RPMI8226 (cell line): ENCODE measurements at regions not wholly inside any gene's neighbourhood (a gene's known extent, or its start where the extent isn't known, plus 50 kb on each side); places are given as distances from the start of the nearest gene placed in this dataset.

Experiments used
- DNase-seq: peaks from one replicate; pipeline ENCODE4 v3.0.0-alpha.2; 2015

DNA sequence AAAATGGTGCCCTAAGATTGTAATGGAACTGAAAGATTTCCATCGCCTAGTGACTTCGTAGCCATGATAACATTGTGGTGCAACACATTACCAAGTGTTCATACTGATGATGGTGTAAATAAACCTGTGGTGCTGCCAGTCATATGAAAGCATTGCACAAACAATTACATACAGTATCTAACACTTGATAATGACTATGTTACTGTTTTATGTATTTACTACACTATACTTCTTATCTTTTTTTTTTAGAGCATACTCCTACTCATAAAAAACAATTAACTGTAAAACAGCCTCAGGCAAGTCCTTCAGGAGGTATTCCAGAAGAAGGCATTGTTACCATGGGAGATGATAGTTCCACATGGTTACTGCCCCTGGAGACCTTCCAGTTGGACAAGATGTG is 152.7 kb upstream of the EDNRA start:
- DNase-seq = no peak

DNA sequence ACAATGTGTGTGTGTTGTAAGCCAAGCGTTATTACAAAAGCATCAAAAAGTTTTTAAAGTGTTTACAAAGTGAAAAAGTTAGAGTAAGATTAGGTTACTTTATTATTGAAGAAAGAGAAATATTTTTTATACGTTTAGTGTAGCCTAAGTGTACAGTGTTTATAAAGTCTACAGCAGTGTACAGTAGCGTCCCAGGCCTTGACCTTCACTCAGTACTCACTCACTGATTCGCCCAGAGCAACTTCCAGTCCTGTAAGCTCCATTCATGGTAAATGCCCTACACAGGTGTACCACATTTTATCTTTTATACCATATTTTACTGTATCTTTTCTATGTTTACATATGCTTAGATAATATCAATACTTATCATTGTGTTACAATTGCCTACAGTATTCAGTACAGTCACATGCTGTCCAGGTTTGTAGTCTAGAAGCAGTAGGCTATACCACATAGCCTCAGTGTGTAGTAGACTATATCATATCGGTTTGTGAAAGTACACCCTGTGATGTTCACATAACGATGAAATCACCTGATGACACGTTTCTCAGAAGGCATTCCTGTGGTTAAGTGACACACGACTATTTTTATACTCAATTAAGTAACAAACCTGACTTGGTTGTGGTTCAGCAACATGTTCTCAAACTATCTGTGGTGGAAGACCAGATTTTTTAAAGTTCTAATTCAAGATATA is 152.0 kb upstream of the EDNRA start:
- DNase-seq = no peak

DNA sequence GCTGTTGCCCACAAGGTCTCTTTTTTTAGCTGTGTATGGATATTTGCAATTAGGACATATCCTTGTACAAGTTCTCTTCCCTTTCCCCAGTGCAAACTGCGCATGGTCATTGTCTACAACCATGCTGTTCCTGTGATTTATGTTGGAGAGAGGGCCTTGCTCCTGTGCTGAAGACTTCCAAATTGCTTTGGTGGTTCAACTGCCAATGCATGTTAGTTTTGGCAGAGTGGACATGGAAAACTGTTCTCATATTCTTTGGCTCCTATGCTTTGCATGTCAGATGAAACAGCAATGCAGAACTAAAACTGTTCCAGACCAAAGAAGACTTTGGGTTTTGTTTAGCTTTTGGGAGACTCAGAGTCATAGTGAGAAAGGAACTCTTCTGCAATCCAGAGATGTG is 148.8 kb upstream of the EDNRA start:
- DNase-seq = no peak

DNA sequence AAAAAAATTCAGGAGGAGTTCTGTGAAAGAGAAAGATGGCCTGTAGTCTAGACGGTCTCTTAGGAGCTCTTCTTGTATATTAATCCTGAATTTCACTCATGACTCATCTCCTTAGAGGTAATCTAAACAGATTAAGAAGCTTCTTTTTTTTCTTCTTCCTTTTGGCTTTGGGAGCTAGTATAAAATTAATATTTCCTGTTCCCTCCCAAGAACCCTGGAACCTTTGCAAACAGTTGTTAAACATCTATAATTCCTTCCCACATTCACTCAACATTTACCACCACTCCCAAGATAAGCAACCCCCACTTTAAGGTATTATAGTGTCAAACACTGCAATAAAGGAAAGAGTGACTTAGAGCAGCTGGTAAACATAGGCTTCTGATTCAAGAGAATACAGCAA is 146.4 kb upstream of the EDNRA start:
- DNase-seq = no peak

DNA sequence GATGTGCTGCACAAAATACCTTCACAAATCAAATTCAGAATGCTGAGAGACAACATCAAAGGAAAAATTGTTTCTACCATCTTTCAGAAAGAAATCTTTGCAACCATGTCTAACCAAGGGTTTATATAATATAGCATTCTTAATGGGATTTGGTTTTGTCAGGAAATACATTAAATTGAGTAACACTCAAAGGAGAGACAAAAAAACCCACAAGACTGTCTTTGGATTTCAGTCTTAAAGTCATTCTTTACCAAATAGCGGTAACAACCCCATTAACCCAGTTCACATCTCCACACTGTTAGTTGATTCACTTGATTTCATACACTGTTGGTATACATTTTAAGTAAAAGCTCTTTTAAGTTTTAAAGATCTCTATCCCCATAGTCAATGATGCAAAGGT is 145.7 kb upstream of the EDNRA start:
- no peak for DNase-seq

DNA sequence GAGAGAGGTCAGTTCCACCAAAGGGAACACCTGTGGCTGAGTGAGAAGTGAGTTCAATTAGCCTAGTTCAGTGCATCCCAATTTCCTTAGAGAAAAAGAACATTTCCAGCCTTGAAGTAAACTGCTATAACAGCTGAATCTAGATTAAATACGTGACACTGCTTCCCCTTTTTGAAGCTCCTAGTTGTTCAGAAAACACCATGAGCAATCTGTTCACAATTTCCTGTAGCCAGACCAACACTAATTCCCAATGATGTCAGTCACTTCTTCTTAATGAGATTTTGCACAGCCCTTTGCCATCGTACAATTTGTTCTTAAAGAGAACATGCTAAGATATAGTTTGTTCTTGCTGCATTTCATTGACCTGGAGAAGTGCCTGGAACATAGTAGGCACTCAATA is 144.6 kb upstream of the EDNRA start:
- no peak for DNase-seq

DNA sequence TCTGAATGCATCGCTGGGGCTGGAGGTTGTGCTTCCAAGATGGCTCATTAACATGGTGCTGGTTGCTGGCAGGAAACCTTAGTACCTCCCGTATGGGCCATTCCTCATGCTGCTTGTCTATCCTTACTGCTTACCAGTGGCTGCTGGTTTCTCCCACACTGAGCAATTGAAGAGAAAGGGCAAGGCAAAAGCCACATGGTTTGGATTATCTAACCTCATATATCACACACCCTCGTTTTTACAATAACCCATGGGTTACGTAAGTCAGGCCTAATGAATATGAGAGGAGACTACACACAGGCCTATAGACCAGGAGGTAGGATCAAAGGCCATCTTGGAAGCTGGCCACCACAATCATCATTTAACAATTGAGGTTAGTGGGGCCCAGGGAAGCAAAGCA is 141.8 kb upstream of the EDNRA start:
- DNase-seq = no peak

DNA sequence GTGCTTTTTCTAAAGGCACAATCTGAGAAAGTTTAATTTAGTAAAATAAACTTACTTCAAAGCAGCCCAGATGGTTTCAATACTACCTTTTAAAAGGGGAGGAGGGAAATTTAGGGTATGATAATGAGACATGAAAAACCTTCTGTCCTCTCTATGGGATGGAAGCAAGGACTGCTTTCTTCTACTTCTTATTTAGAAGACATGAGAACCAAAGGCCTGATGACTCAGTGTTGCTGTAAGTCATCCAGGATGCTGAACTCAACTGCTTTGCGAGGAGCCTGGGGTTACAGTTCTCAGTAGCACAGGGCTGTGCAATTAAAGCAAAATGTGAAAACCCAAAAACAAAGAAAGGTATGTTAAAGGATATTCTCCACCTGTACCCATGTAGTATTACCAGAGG is 140.8 kb upstream of the EDNRA start:
- no peak for DNase-seq

DNA sequence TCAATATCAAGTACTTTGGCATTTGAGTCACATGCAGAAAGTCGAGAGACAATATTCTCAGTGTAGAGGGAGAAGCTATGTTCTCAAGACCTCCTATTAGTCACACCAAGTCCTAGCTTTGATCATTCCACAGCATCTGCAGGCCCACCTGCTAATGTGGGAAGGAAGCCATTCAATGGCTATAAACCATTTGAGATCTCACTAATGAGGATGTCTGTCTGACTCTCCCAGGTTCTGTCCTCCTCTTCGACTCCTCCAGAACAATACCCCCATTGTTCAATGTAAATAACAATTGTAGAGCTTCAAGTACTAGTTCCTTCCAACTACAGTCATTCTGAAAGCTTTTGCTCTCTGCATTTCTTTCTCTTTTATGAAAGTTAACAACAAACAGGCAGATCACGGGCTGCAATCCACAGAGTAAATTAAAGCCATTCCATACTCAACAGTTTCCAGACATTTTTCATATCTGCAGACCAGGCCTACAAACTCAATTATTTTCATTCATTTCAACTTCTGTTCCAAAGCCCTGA is 140.2 kb upstream of the EDNRA start:
- no peak for DNase-seq

DNA sequence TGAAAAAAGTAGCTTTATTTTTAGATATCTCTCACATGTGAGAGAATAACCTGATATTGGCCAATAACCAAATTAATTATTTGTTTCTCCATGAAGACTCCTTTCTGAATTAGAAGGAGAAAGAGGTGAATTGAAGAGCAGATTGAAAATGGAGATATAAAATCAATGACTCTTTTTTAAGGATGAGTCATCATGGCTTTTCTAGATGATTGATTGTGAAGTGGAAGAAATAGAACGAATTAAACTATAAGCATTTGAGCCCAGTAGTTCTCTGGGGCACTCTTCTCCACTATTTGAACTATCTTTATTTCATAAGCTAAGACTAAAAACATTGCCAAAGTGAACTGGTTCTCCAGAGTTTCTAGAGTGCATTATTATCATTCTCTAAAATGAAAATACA is 137.2 kb upstream of the EDNRA start:
- no peak for DNase-seq

DNA sequence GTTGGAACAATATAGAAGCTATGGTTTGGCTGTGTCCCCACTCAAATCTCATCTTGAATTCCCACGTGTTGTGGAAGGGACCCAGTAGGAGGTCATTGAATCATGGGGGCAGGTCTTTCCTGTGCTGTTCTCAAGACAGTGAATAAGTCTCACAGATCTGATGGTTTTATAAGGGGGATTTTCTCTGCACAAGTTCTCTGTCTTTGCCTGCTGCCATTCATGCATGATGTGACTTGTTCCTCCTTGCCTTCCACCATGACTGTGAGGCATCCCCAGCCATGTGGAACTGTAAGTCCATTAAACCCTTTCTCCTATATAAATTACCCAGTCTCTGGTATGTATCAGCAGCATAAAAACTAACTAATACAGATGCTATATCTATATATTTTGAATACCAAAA is 135.2 kb upstream of the EDNRA start:
- DNase-seq = no peak

DNA sequence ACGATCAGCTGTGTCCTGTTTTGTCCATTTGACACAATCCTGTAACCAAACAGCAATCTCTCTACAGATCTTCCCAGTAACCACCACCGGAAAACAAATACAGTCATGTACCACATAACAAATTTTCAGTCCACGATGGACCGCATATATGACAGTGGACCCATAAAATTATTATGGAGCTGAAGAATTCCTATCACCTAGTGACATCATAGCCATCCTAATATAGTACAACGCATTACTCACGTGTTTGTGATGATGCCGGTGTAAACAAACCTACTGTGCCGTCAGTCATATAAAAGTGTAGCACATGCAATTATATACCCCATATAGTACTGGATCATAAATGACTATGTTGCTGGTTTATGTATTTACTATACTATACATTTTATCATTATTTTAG is 133.7 kb upstream of the EDNRA start:
- no peak for DNase-seq

DNA sequence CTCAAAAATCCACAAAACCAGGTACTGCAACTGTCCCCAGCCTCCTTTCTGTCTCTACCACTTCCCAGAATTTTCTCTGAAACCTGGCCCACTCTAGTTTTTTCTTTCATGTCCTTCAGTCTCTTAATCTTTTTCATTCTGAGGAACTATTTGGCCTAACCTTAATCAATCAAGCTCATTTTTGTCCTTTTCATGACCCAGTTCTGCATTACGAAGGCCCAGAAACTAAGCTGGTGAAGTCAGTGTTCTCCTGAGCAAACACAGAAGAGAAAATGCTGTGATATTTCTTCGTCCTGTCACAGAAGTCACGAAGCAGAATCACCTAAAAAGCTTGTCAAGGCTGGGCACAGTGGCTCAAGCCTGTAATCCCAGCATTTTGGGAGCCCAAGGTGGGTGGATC is 131.7 kb upstream of the EDNRA start:
- no peak for DNase-seq

DNA sequence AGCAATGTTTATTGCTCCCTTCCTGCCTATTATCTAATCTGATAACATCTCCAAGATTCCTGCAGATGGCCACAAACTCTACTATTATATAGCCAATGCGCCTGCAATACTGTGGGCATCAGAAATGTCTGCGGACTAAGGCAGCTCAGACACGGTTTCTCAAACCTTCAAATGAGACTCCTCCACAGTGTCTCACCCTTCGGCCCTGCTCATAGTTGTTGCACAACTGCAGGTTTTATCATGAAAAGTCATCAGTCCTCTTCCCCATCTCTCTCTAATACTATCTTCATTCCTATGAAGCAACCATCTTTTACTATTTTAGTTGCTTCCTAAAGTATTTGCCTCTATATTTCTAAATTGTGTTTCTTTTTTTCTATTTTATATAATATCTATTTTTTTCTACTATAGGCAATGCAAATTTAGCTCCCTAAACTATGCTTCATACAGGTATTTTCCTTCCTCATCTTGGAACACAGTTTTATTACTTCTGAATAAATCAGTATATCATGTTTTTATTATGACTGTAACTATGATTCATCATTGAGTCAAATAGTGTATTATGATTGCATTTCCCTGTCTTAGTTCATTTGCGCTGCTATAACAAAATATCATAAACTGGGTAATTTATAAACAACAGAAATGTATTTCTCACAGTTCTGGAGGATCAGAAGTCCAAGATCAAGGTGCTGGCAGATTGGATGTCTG is 129.7 kb upstream of the EDNRA start:
- DNase-seq = no peak

DNA sequence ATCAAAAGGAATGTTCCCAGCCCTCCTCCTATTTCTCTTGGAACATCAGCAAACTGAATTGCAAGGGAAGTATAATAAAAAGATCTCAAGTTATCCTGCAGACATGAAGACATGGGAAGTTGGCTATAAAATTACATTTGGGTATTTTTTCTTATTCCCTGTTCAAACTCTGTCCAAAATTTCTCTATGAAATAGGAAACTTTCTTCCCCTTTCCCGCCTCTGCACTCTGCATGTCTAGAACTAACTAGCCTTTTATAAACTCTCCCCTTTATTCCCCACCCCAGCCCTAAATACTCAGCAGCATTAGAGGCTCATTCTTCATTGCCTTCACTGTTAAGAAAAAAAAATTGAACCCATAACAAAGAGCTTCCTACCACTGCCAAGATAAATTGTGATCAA is 126.7 kb upstream of the EDNRA start:
- no peak for DNase-seq

DNA sequence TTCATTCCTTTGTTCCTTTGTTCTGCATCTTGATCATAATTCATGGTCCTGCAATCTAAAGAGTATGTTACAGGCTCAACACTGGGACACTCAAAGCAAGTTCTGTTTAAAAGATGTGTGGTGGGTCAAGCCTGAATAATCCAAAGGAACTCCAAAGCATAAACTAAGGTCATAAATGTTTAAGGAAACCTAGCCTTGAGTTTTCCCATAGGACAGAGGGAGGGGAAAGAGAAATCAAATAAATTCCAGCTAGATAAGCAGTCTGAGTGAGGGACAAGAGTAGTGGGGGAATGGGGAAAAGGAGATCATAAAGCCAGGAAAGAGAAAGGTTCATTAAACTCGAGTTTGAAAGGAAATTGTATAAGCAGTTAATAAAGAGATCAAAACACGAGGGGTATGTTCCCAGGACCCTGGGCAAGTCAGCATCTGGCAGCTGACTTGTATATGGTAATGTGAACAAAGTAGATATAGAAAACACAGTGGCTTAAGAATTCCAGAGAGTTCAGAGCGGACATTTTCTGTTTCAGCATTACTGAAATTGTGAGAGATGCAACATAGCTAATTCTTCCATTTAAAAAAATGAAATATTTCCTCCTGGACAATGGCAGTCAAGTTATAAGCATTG is 125.8 kb upstream of the EDNRA start:
- no peak for DNase-seq

DNA sequence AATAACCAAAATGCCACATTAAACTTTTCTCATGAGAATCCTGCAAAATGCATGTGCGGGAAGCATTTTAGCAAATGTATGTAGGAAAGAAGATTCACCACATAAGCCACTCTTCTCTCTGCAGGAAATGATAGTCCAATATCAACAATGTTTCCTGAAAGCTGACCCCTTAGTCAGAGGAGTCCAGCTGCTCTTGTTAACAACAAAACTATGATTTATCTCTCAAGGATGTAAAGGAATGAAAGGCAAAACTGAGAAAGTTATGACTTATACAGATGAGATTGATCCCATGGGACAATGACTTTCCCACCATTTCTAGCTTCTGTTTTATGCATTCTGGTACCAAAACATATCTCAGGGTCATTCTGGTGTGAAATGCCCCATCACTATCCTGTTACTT is 125.0 kb upstream of the EDNRA start:
- no peak for DNase-seq

DNA sequence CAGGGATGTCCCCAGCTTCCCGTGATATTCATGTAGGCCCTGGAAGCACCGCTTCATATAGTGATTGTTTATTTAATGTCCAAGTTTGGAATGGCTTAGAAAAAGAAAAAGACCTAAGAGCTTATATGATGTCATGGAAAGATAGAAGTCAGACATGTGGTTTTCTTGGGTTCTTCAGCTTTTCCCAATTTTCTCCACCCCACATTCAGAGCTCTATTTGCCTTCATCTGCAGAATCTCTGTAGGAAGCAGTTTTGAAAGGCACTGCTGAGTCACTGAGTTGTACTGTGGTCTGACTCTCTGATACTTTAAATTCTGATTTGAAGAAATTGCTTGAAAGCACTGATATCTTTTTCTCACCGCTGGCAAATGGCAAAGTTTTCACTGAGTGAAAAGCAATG is 120.6 kb upstream of the EDNRA start:
- DNase-seq = no peak

DNA sequence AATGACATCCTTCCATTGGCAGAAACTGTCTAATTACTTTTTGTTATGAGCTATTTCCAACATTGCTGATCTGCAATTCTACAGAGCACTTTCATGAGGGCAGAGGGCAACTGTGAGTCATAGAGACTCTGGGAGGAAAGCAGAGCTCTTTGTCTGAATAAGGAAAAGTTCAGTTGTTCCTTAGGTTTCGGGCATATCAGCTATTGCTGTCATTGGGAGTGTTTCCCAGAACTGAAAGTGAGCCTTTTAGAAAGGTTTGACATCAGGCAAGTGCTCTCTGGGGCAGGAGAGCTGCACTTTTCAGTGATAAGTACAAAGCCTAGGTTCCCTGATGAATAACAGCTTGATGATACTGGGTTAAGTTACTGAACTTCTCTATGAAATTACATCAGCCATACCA is 119.2 kb upstream of the EDNRA start:
- no peak for DNase-seq

DNA sequence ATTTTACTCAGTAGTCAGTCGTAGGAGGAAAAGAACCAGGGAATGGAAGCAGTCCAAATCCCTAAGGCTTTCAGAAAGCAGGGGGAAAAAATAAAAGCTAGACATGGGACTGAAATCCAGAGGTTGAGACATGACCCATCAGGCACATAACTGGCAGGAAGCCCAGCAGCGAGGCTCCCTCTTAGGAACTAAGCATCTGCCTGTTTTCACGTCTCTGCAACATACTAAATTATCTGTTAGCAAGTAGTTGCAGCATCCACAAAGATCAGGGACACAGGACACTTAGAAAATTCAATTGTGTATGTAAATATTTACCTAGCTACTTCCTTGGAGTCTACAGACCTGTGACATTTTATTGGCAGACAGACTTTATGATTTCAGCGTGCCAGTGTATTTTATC is 118.0 kb upstream of the EDNRA start:
- DNase-seq = no peak

DNA sequence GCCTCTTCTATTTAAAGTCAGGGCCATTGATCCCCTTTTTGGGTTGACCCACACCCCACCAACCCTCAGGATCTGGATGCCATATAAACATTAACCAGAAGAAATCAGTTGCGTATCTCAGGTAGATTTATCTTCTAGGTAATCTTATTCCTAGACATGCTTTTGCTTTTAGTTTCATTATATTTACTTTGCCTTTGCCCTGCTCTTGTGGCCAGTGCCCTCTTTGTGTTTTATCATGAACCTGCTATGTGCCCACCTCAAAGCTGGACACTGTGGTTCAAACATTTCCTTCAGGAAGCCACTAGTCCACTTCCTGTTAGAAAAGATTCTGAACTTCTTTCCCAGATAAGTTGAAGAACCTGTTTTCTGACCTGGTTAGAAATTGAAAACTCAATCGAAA is 117.4 kb upstream of the EDNRA start:
- no peak for DNase-seq

DNA sequence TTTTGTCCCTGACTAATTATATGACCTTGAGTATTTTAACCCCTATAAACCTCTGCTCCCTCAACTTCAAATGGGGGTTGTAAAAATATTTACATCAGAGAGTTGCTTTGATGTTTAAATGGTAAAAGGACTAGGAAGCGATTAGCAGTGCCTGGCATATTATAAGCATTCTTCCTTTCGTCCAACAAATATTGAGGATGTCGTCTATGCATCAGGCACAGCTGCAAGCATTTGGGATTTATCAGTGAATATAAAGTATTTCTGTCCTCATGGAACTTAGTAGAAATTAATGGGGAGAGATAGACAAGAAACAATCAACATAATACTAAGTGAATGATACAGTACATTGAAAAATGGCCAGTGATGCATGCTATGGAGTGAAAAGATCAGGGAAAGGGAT is 115.5 kb upstream of the EDNRA start:
- DNase-seq = no peak

DNA sequence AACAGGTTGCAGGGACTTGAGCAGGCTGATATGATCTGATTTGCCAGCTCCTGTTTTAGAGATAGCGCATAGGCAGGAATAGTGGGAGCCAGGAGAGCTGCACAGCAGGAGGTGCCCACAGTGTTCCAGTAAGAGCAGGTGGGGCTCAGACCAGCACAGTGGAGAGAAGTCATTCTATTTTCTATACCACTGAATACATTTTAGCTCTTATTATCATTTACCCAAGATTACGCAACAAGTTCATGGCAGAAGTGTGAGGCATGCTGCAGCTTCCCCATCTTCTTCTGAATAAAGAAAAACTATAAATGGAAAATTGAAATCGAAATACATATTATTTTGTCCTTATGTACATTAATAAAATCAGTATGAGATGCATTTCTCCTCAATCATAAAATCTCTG is 114.7 kb upstream of the EDNRA start:
- DNase-seq = no peak

DNA sequence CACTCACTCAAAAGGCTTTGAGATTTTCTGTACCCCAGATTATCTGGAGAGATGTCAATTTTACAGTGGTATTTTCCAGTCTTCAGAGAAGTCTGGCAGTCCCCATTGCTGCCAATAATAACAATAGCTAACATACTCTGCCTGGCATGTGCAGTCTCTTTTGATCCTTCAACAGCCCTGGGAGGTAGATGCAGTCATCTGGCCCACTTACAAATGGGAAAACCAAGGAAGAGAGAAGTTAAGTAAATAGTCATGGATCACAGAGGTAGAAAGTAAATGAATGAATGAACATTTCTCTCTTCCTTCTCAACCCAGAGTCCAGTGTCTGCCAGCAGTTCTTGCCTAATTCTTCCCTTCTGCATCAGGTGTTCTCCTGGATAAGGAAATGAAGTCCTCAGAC is 113.0 kb upstream of the EDNRA start:
- no peak for DNase-seq
